ENCODE measurements at regions not wholly inside any gene's neighbourhood (a gene's known extent, or its start where the extent isn't known, plus 50 kb on each side); places are given as distances from the start of the nearest gene placed in this dataset.

GRCh38 chr4:41391271-41391670 is 134.5 kb downstream of the UCHL1 start:
- DNase-seq, result no peak

DNA sequence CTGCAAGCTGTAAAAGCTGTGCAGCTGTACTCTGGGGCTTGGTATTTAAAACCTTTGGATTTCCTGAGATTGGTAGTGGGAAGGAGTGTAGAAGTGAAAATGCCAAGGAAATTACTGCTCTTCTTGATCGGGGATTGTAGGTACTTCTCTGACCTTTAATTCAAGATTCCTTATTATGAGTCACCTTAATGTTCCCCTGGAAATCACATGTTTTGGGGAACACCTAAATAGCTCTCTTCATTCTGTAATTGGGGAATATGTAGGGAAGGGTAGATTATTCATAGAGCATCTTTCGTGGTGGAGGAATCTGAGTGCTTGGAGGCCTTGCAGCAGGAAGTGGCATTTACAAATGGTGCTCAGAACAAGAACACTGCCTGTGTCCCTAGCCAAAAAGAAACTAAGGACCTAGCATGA is 137.8 kb downstream of the UCHL1 start:
- no peak for DNase-seq

DNA sequence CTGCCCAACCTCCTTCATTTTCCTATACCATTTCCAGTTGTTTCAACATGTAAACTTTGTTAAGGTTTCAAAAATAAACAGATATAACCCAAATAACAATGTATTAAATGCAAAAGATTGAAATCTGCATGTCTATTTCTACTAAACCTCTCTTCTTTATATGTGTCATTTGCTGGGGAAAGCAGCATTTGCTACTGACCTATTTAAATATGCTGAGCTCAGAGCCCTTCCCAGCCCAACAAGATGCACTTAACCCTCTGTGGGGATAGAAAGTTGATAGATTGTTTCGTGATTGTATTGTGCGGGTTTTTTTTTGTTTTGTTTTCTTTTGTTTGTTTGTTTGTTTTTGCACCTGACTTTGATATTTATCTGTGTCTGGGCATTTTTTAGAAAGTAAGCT is 139.5 kb downstream of the UCHL1 start:
- DNase-seq, result no peak

GRCh38 chr4:41396869-41397268 is 140.1 kb downstream of the UCHL1 start:
- no peak for DNase-seq

DNA sequence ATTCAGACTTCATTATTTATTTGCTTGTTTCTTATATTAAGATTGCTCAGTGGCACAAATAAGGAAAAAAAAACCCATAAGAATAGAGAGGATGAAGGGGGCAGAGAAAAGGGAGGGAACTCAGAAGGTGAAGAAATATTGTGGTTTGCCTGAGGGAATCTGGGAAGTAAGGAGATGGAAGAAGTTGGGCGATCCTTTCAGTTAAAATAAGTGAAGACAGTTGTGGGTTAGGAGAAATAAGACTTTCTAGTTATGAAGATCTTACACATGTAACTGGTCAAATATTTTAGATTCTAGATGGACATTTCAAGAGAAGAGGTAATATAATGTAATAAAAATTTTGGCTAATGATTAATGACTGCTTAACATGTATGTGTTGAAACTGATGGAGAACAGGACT is 138.7 kb upstream of the LIMCH1 start:
- DNase-seq, result no peak

- DNase-seq, result no peak
These were observed 137.7 kb upstream of the LIMCH1 start for GRCh38 chr4:41400296-41400695.

DNA sequence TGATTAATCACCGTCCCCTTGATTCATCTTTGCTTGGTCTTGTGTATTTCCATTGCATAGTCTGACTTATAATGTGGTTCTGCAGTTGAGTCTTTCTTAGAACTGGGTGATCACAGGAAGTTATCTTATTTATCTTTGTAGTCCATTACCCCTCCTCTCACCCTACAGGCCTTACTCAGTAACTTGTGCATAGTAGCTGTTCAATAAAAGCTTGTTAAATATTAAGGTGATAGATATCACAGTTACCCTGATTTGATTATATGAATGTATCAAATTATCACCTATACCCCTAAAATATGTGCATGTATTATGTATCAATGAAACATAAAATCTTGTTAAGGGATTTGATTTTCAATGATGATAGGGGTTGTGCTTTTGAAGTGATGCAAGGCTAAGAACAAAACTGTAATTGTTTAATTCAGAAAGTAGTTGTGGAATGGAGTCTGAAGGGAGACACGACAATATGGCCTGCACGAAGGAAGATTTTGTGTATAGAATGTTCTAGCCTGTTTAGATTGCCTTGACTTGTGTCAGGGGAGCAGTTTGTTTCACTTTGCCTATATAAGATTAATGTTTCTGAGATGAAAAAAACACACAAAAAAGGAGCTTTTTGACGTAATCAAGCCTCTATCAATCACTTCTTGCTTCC is 132.4 kb upstream of the LIMCH1 start:
- DNase-seq, result no peak

DNA sequence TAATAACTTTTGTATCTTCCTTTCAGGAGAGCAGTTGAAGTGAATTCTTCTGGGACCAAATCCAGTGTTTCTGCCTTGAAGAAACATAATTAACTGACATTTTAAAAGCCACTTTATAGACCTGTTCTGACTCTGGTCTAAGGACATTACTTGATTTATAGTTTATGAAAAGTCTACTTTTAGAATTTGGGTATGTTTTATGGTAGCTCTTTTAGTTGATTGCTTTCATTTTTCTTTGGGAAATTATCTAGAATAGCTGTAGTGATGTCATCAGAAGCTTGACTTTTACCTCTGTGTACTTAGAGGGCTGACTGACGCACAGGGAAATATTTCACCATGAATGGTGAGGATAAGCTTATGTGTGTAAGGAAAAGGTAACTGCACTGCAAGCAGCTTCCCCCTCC is 131.8 kb upstream of the LIMCH1 start:
- DNase-seq, result no peak

DNA sequence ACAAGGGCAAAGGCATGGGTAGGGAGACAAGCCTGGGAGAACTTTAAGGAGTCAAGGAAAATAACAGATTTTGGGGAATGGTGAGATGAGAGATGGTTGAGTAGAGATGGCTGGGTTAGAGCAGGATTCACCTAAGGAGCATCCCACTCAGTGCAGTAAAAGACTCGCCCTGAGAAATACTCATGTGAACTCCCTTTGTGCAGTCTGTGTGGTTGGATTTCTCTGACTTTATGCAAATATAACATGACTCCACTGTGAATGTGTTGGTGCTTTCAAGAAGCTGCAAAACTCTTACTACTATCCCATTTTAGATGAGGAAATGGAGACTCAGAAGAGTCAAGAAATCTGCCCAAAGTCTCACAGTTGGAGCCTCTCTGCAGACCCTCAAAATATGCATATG is 129.8 kb upstream of the LIMCH1 start:
- DNase-seq, result no peak

GRCh38 chr4:41408859-41409593 is 128.9 kb upstream of the LIMCH1 start:
- peak in 2 of 4 experiments; percentile 20 to 41 for DNase-seq

DNA sequence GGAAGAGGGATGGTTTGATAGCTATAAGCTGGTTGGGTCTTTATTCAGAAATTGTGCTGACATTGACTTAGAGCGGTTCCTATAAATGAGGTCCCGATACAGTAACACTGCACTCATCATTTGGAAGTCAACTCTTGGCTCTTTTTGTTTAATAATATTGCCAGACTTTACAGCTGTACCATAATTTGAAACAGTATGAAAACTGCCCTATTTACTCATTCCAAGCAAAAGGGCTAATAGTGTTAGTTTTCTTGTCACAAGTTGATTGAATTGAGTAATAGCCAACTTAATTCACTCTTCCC is 128.4 kb upstream of the LIMCH1 start:
- no peak for DNase-seq

- DNase-seq, result no peak
These were observed 127.9 kb upstream of the LIMCH1 start for GRCh38 chr4:41410049-41410448.

GRCh38 chr4:41413670-41414411 is 124.1 kb upstream of the LIMCH1 start:
- peak; percentile 13 to 55 (median 37) for DNase-seq

- DNase-seq, result no peak
These were observed 123.6 kb upstream of the LIMCH1 start for GRCh38 chr4:41414412-41414779.

DNA sequence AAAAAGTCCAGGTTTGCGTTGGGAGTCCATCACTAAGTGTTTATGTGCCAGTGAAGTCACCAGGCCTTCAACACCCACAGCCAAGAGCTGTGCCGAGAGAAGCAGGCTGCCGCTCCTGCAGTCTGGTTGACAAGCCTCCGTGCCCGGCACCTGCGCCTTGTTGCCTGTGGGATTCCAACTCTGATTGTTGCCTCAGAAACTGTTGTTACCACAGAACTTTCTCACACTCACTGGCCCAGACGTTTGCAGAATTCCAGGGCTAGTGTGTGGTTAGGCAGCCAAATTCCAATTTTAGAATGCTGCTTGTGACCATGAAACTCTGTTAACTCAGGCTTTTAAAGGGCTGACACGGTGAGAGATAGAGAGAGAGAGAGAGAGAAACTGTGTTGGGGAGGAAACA is 119.5 kb upstream of the LIMCH1 start:
- DNase-seq, result no peak

- DNase-seq, result no peak
These were observed 117.4 kb upstream of the LIMCH1 start for GRCh38 chr4:41420541-41420940.

GRCh38 chr4:41423117-41423516 is 114.8 kb upstream of the LIMCH1 start:
- DNase-seq, result no peak

DNA sequence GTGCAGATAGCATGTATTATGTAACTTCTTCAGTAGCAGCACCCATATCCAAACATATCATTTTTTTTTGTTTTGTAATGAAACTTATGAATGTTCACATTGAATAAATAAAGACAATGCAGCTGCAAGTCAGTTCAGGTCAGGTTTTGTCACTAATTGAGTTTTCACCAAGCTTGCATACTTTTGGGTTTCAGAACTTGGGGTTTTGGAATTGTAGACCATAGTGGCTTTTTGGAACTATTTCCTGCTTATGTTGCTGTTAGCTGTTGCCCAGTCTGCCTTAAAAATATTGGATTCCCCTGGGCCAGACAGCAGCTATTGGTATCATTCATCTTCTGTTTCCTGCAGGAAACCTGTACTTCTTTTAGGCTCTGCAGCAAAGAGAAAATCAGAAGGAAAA is 113.4 kb upstream of the LIMCH1 start:
- DNase-seq, result no peak

- DNase-seq, result no peak
These were observed 112.3 kb upstream of the LIMCH1 start for GRCh38 chr4:41425650-41426049.

GRCh38 chr4:41426539-41426938 is 111.4 kb upstream of the LIMCH1 start:
- DNase-seq, result no peak

DNA sequence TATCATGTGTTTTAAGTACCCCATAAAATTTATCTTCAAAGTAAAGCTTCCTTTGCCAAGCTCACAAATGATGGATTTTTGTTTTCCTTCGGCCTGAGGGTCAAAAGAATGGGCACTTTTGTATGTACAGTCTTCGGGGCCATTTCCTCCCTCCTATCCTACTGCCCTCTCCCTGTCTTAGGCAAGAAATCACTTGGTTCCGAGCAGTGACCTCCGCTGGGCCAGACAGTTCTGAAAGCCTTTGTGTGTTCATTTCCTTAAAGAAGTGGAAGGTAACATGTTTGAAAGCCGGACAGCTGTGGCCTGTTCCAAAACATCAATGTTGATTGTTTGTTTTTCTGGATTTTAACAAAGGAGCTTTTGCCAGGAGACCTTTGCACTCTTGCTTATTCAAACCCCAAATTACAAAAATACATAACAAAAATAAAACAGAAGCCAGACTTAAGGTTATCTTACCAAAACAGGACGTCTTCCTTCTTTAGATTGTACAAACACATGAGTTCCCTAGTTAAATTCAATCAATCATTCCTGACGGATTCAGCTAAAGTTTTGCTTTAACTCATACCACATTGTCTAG is 110.6 kb upstream of the LIMCH1 start:
- no peak for DNase-seq

- no peak for DNase-seq
These were observed 109.9 kb upstream of the LIMCH1 start for GRCh38 chr4:41427931-41428600.

- no peak for DNase-seq
These were observed 109.2 kb upstream of the LIMCH1 start for GRCh38 chr4:41428601-41429279.
